ENCODE measurements at regions not wholly inside any gene's neighbourhood (a gene's known extent, or its start where the extent isn't known, plus 50 kb on each side); places are given as distances from the start of the nearest gene placed in this dataset.

DNA sequence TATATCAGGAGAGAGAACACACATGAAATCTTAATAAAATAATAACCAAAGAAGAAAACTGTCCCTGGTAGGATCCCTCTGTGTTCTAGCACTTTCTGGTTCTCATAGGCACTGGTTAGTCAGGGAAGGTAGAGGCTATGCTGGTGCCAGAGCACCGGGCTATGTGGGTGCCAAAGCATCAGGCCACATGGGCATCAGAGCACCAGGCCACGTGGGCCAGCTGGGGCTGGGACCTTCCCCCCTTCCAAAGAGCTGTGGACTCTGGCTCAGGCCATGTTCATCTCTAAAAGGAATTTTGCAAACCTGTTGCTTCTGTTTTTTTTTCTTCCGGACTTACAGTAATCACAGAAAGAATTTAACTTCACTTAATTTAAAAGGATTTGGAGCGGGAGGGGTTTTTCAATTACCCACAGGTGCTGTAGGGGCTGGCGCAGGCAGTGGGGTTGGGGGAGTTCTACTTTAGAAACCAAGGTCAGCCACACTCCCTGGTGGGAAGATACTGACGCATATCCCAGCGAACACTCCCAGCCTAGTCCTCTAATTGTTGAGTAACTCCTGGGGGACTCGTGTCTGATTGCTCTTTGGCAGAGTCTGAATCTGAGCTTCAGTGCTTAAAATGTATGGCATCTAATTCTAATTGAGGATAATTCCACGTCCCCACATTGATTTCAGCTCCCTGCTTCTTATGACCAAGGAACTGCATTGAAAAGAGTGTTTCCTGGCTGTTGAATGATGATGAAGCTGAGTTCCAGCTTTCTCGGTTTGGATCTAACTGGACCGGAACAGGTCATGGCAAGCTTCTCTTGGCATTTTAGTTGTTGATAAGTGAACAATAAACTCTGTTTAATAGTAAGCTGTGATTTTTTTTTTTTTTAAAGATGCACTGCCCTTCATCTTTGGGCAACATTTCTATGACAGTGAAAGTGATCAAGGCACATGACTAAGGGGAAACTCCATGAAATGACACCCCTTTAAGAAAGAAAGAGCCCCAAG is 110.7 kb upstream of the FZD8 start:
- no peaks in the 10 kb centered on the region for H3K36me3 ChIP-seq
- DNase-seq (no peak), ATAC-seq (no peak)
- intact Hi-C loops (cut with DNase I): no loop called here
- no peaks in the 10 kb centered on the region for H3K9me3 ChIP-seq
- H3K27me3 ChIP-seq: no peaks in the 10 kb centered on the region
- no peaks in the 10 kb centered on the region for H3K4me1 ChIP-seq
- TF ChIP-seq POLR2A (IDR thresholded peaks at IDR 0.05) (no peak), CTCF (IDR thresholded peaks at IDR 0.05) (no peak)
- H3K27ac ChIP-seq: no peak overlapping the region
- H3K4me3 ChIP-seq: no peak overlapping the region
- WGBS (ENCODE audit: insufficient coverage, low coverage, low lambda C conversion rate, missing lambda C conversion rate): 49% methylated on average over 8 of the region's 11 CpGs

- WGBS (ENCODE audit: insufficient coverage, low coverage, low lambda C conversion rate, missing lambda C conversion rate): 29% methylated on average over 2 of the region's 2 CpGs
- TF ChIP-seq POLR2A (IDR thresholded peaks at IDR 0.05): no peak
- TF ChIP-seq CTCF (IDR thresholded peaks at IDR 0.05): no peak
- ATAC-seq (no peak), DNase-seq (no peak)
- H3K27ac ChIP-seq: no peak overlapping the region
- intact Hi-C loops (cut with DNase I): no loop called here
- H3K4me1 ChIP-seq: no peaks in the 10 kb centered on the region
- no peaks in the 10 kb centered on the region for H3K36me3 ChIP-seq
- H3K9me3 ChIP-seq: no peaks in the 10 kb centered on the region
- no peak overlapping the region for H3K4me3 ChIP-seq
- H3K27me3 ChIP-seq: no peaks in the 10 kb centered on the region
Observed at GRCh38 chr10:35751347-35751746, 109.3 kb upstream of the FZD8 start.

DNA sequence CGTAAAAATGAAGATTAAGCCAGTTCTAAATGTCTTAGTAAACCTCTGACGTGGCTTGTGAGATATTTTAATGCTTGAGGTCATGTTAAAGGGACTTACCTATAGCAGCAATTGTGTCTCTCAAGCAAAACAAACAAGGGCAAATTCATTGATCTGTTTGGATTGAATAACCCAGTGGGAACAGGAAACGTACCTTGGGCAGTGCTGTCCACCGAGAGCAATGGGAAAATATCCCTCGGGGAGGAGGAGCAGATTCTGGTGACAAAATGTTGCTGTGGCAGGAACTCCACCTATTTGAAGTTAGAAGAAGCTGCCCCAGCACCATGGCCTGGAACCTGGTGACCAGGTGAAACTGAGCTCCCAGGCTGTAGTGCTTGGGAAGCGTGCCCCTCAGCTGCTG is 107.1 kb upstream of the FZD8 start:
- Histone ChIP-seq H3K4me3 (no peak overlapping the region), H3K9me3 (no peaks in the 10 kb centered on the region), H3K4me1 (no peaks in the 10 kb centered on the region), H3K36me3 (no peaks in the 10 kb centered on the region), H3K27me3 (no peaks in the 10 kb centered on the region), H3K27ac (no peak overlapping the region)
- WGBS (ENCODE audit: insufficient coverage, low coverage, low lambda C conversion rate, missing lambda C conversion rate): 55% methylated on average over 2 of the region's 6 CpGs
- DNase-seq (no peak), ATAC-seq (peak in 3 of 4 donors; percentile 52 to 79 (median 68))
- TF ChIP-seq CTCF (IDR thresholded peaks at IDR 0.05): no peak
- TF ChIP-seq POLR2A (IDR thresholded peaks at IDR 0.05): no peak
- intact Hi-C loops (cut with DNase I): no loop called here

DNA sequence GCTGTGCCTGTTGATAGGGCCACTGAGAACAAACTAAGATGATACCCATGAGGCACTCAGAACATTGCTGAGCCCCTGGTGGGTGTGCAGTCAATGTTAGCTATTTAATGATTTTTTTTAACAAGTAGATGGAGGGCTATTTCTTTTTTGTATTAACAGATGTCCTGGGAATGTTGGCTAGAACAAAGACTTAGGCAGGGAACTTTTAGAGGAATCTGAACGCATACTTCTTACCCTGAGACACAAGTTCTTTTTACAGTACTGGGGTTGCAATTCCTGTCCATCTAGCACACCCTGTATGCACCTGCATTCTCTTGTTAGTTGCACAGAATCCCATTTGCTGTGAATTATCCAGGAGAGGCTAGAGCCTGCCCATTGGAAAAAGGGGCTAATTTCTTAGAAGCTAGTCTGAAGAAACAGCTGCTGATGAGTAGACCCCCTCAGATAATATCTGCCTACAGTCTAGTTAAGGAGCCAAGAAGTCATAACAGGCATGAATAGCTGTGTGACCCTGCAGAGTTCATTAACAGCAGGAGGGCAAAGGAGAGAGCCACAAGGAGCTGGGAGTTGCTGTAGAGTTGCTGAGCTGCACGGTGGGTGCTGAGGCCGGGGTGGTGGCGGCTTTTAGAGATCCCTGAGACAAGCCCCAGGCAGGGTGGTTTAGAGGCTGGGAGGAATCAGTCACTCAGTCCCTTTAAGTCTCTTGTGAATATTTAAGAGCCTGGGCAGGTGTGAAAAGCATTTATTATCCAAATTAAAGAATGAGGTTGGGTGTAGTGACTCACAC is 103.7 kb upstream of the FZD8 start:
- no peak for DNase-seq
- intact Hi-C loops (cut with DNase I): no loop called here

More for the DNA sequence above, 103.7 kb upstream of the FZD8 start:
- 75% methylated on average over 3 of the region's 4 CpGs for WGBS (ENCODE audit: insufficient coverage, low coverage, low lambda C conversion rate, missing lambda C conversion rate)
- no peaks in the 10 kb centered on the region for H3K36me3 ChIP-seq
- H3K9me3 ChIP-seq: no peaks in the 10 kb centered on the region
- no peak overlapping the region for H3K27ac ChIP-seq
- no peak for TF ChIP-seq CTCF (IDR thresholded peaks at IDR 0.05)
- no peak for ATAC-seq
- H3K27me3 ChIP-seq: no peaks in the 10 kb centered on the region
- no peaks in the 10 kb centered on the region for H3K4me1 ChIP-seq
- H3K4me3 ChIP-seq: no peak overlapping the region

Data from right lobe of liver (tissue), 6 donors.